Lower leg skin (tissue), 4 donors: ENCODE measurements at regions not wholly inside any gene's neighbourhood (a gene's known extent, or its start where the extent isn't known, plus 50 kb on each side); places are given as distances from the start of the nearest gene placed in this dataset.

Source experiments
- DNase-seq, 2 donors: peaks; one replicate each; pipeline ENCODE4 v3.0.0-alpha.2; 2019; ENCODE audit warnings: low spot score in 2 of 2
- H3K4me3 ChIP-seq: fragments of 200-600 bp; sonication (generic); 2 replicates; pipeline ENCODE4 v1.5.1; 2017; ENCODE audit warnings: mild to moderate bottlenecking, low read depth; ENCODE audit not compliant: poor library complexity, severe bottlenecking
- POLR2A ChIP-seq, 2 donors: fragments of 450-650 bp; IDR thresholded peaks; one replicate each; pipeline ENCODE4 v1.6.1; 2016 to 2017; ENCODE audit warnings: antibody characterized with exemption in 2 of 2, mild to moderate bottlenecking in 1 of 2, moderate library complexity in 1 of 2
- WGBS, 2 donors: methylation state at CpG; one replicate each; pipeline ENCODE4 v1.1.5; 2018; 5-methylcytosine and 5-hydroxymethylcytosine counted together
- intact Hi-C: fragments of 100-400 bp; cut with DNase I; formaldehyde crosslinking; loops from one replicate; pipeline ENCODE4 v1.15.0; 2023; ENCODE audit warnings: low total_unique reads
- TF ChIP-seq, protein P1 (sequence below), 3 donors: fragments of 450-650 bp; IDR thresholded peaks; one replicate each; pipeline ENCODE4 v1.5.1; 2016; ENCODE audit warnings: antibody characterized with exemption in 3 of 3, mild to moderate bottlenecking in 3 of 3, moderate library complexity in 2 of 3

DNA sequence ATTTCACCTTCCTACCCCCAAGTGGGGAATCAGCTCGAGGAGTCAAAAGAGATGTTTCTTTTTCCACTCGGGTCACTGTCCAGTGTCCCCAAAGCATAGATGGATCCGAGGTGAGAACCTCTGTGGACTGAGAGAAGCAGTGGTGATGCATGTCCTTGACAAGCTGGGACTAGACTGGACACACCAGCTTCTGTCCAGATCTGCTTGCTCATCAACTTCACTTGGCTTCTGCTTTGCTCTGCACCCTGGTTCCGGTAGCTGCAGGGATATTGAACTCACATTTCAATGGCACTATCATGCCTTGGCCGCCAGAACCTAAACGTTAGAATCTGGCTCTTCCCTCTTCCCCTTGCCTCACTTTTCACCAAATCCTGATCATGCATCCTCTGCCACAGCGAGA, 50.3 kb upstream of the CXCL12 start:
- no peak for DNase-seq
- TF ChIP-seq, protein P1, sequence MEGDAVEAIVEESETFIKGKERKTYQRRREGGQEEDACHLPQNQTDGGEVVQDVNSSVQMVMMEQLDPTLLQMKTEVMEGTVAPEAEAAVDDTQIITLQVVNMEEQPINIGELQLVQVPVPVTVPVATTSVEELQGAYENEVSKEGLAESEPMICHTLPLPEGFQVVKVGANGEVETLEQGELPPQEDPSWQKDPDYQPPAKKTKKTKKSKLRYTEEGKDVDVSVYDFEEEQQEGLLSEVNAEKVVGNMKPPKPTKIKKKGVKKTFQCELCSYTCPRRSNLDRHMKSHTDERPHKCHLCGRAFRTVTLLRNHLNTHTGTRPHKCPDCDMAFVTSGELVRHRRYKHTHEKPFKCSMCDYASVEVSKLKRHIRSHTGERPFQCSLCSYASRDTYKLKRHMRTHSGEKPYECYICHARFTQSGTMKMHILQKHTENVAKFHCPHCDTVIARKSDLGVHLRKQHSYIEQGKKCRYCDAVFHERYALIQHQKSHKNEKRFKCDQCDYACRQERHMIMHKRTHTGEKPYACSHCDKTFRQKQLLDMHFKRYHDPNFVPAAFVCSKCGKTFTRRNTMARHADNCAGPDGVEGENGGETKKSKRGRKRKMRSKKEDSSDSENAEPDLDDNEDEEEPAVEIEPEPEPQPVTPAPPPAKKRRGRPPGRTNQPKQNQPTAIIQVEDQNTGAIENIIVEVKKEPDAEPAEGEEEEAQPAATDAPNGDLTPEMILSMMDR (IDR thresholded peaks at IDR 0.05), result no peak
- no peak for TF ChIP-seq POLR2A (IDR thresholded peaks at IDR 0.05)
- intact Hi-C loops, result no loop called here
- no peak overlapping the region for H3K4me3 ChIP-seq
- 83 to 89% methylated on average over 7 of the region's 7 CpGs for WGBS, 2 donors

DNA sequence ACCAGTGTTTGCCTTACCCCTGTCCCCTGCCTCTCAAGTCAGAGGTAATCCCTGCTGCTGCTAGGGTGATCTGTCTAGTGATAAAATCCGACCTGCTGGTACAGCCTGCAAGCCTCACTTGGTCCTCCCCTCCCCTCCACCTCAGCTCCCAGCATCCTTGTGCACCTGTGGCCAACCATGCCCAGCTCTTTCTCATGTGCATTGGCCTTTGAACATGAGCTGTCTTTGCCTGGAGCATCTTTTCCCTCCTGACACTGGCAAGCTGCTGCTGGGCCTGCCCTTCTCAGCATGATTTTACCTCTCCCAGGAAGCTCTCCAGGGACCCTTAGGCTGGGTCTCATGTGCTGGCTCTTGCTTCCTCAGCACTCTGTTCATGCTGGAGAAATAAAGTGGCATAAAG, 51.3 kb upstream of the CXCL12 start:
- peak in 1 of 2 donors; percentile 53 for DNase-seq
- H3K4me3 ChIP-seq, result no peak overlapping the region
- intact Hi-C loops, result no loop called here
- WGBS, 2 donors, result 33 to 67% methylated on average over 1 of the region's 1 CpG
- no peak for TF ChIP-seq POLR2A (IDR thresholded peaks at IDR 0.05)
- TF ChIP-seq, protein P1 (IDR thresholded peaks at IDR 0.05), result no peak

DNA sequence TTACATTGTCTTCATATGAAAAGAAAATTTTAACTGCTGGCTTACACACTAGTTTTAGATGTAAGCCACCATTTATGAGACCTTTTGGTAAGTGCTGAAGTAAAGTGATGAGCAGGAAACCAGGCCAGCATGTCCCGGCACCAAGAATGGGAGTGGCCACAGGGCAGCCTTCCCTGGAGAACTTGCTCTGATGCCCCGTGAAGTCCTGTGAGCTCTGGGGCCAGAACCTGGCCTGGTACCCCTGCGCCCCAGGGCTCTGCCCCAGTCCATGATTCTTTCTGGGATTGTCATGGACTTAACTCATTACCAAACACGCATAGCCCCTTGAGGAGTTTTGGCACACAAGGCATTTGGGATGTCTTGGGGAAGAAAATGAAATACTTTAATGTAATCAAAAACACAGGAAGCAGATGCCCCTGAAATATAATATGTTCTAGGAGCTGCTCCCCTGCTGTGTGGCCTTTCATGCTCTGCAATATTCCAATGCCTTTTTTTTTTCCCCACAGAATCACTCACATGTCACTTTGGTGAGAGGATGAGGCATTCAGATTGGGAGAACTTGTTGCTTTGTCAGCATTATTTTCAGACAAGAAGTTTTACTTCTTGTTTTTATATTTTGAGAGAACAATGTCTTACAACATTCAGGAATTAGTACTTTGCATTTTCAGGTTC, 53.1 kb upstream of the CXCL12 start:
- intact Hi-C loops, result no loop called here
- WGBS, 2 donors, result 58 to 69% methylated on average over 4 of the region's 4 CpGs
- DNase-seq, result peak in 1 of 2 donors; percentile 75
- TF ChIP-seq, protein P1 (IDR thresholded peaks at IDR 0.05), result no peak
- TF ChIP-seq POLR2A (IDR thresholded peaks at IDR 0.05), result no peak
- no peak overlapping the region for H3K4me3 ChIP-seq

DNA sequence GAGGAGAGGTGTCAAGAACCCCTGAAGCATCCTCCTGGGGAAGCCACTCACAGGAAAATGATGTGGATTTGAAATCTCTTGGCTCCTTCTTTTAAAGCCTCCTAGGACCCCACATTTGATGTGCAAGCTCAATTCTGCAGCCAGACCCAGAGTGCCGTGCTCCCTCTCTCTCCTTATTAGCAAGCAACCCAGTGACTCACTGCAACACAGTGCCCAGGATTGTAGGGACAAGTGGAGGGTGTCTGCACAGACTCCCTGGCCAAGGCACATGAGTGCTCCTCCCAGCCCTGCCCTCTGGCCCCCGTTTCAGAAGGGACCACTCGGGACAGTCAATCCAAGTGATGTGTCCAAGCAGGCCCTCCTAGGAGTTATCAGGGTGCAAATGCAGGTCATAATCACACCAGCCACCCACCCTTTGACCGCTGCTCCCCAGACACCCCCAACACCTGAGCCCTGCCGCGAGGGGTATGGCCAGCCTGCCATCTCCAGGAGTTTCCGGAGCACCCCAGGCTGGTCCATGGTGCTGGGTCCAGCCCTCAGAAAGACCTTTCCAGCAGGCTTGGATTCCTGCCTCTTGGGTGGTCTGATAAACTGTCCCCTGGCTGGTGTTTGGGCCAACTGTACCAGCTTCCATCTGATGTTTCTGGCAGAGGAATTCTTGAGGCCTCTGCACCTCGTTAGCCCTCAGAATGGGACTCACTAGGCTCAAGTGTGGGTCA, 54.5 kb upstream of the CXCL12 start:
- DNase-seq, result peak in 1 of 2 donors; percentile 79
- H3K4me3 ChIP-seq, result no peak overlapping the region
- whole genome bisulfite sequencing, 2 donors, result 88 to 93% methylated on average over 5 to 8 of the region's 8 CpGs
- TF ChIP-seq POLR2A (IDR thresholded peaks at IDR 0.05), result no peak
- TF ChIP-seq, protein P1 (IDR thresholded peaks at IDR 0.05), result no peak
- intact Hi-C loops, result no loop called here

DNA sequence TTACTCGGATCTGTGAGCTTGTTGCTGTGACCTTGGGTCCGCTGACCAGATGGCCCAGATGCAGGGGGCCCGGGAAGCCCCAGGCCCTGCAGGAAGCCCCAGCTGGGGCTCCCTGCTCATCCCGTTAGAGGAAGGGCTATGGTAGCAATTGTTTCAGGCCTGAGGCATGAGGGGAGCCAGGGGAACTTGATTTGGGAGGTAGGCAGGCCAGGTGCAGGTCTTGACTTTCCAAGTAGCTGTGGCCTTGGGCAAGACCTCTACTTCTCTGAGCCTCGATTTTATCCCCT, 55.0 kb upstream of the CXCL12 start:
- peak in 1 of 2 donors; percentile 56 for DNase-seq
- intact Hi-C loops, result no loop called here
- no peak overlapping the region for H3K4me3 ChIP-seq
- 56 to 57% methylated on average over 1 to 5 of the region's 5 CpGs for WGBS, 2 donors
- TF ChIP-seq, protein P1 (IDR thresholded peaks at IDR 0.05), result no peak
- no peak for TF ChIP-seq POLR2A (IDR thresholded peaks at IDR 0.05)
